AG04450 (cell line): ENCODE measurements at regions not wholly inside any gene's neighbourhood (a gene's known extent, or its start where the extent isn't known, plus 50 kb on each side); places are given as distances from the start of the nearest gene placed in this dataset.

Source experiments
- CTCF ChIA-PET: fragments of 300-600, 350-600 bp; formaldehyde crosslinking; extraction: SDS; loops from one replicate; lab custom pipeline; 2022; ENCODE audit warnings: antibody characterized with exemption, inconsistent platforms; lab: Charles Lee
- POLR2A ChIA-PET: fragments of 350-600 bp; formaldehyde crosslinking; extraction: SDS; loops from one replicate; lab custom pipeline; 2021; ENCODE audit warnings: antibody characterized with exemption, inconsistent platforms; lab: Yijun Ruan, JAX
- DNase-seq: peaks from one replicate; pipeline ENCODE4 v3.0.0-alpha.2; 2011; ENCODE audit warnings: low read depth, low spot score
- H3K27ac ChIP-seq: one replicate; pipeline ENCODE4 v1.5.1; 2012; ENCODE audit warnings: low read depth, low read length, control low read depth
- H3K27me3 ChIP-seq: one replicate; pipeline ENCODE4 v1.6.0; 2012; ENCODE audit warnings: low read length; ENCODE audit not compliant: control insufficient read depth, insufficient read depth
- H3K4me3 ChIP-seq: 2 replicates; pipeline ENCODE4 v1.5.1; 2011; ENCODE audit warnings: mild to moderate bottlenecking, low read depth, low read length, control low read depth
- H3K9me3 ChIP-seq: 2 replicates; pipeline ENCODE4 v1.5.1; 2012; ENCODE audit warnings: low read length; ENCODE audit not compliant: control insufficient read depth, insufficient read depth
- CTCF ChIP-seq: IDR thresholded peaks from 2 replicates; pipeline ENCODE4 v1.5.1; 2011; ENCODE audit warnings: low read depth, low read length, control low read depth, inconsistent platforms

- Histone ChIP-seq H3K27me3 (no peaks in the 10 kb centered on the region), H3K4me3 (no peak overlapping the region), H3K9me3 (peaks cover 3% of the 10 kb centered on the region; the same call in 1 of the 2 replicates), H3K27ac (no peak overlapping the region)
- CTCF ChIA-PET, result no interaction called here
- DNase-seq, result no peak
- TF ChIP-seq CTCF, result no peak
- POLR2A ChIA-PET, result no interaction called here
Observed at GRCh38 chr2:185044323-185044874, 446.1 kb downstream of the ZNF804A start.

GRCh38 chr2:185050804-185051203, 452.5 kb downstream of the ZNF804A start:
- no peak for DNase-seq
- Histone ChIP-seq H3K9me3 (peaks cover 5% of the 10 kb centered on the region; the same call in 1 of the 2 replicates), H3K4me3 (no peak overlapping the region), H3K27me3 (no peaks in the 10 kb centered on the region), H3K27ac (no peak overlapping the region)
- no peak for TF ChIP-seq CTCF
- ChIA-PET CTCF (no interaction called here), POLR2A (no interaction called here)

GRCh38 chr2:185063761-185064160, 465.4 kb downstream of the ZNF804A start:
- Histone ChIP-seq H3K27me3 (no peaks in the 10 kb centered on the region), H3K9me3 (no peaks in the 10 kb centered on the region), H3K4me3 (no peak overlapping the region), H3K27ac (no peak overlapping the region)
- no peak for TF ChIP-seq CTCF
- DNase-seq, result no peak
- ChIA-PET CTCF (no interaction called here), POLR2A (no interaction called here)

GRCh38 chr2:185066128-185066527, 467.8 kb downstream of the ZNF804A start:
- no peak for DNase-seq
- TF ChIP-seq CTCF, result no peak
- Histone ChIP-seq H3K27ac (no peak overlapping the region), H3K4me3 (no peak overlapping the region), H3K9me3 (no peaks in the 10 kb centered on the region; the same call in 1 of the 2 replicates), H3K27me3 (no peaks in the 10 kb centered on the region)
- POLR2A ChIA-PET, result no interaction called here
- CTCF ChIA-PET, result no interaction called here

- Histone ChIP-seq H3K4me3 (no peak overlapping the region), H3K27ac (no peak overlapping the region), H3K9me3 (no peaks in the 10 kb centered on the region; the same call in 1 of the 2 replicates), H3K27me3 (no peaks in the 10 kb centered on the region)
- CTCF ChIA-PET, result no interaction called here
- no peak for DNase-seq
- POLR2A ChIA-PET, result no interaction called here
- TF ChIP-seq CTCF, result no peak
Observed at GRCh38 chr2:185069107-185069506, 470.8 kb downstream of the ZNF804A start.
